ENCODE measurements at regions not wholly inside any gene's neighbourhood (a gene's known extent, or its start where the extent isn't known, plus 50 kb on each side); places are given as distances from the start of the nearest gene placed in this dataset.
"Not testable (repeated sequence)": the region's sequence is repeated elsewhere in the genome, so short reads cannot be mapped to it uniquely, and the experiment has no call there.

- DNase-seq (ENCODE audit: low spot score) = no peak
These were observed 469.8 kb upstream of the WWC1 start for GRCh38 chr5:167821669-167822068.

DNA sequence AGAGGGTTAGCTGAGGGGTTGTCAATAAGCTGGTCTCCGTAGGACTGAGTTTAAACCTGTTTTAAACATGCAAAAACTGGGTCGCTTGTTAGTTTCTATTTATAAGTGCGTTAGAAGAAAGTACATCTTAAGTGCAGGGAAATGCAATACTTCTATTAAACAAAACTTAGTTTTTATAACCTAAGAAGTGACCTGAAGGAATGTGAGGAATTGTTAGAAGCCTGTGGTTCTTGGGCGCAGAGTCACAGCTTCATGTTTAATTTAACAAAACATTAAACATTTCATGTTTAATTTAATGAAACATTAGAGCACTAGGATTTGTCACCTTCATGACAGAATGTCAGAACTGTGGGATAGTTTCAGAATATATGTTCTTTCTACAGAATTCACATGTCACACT is 469.2 kb upstream of the WWC1 start:
- DNase-seq (ENCODE audit: low spot score) = no peak

DNA sequence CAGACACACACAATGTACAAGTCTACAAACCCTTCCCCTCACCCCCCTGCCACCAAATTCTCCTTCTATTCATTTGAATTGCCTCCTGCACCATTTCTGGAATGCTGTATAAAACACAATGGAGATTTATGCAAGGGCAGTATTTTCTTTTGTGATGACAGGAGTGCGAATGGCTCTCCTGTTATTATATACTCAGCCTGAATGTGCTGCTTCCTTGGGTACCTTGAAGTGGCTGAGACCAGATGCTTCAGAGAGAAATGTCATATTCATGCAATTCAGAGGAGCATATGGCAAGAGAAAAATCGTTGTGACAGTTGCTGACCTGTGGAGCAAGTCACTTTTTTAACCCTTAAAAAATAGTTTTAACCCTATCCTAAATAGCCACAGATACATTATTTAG is 468.0 kb upstream of the WWC1 start:
- no peak for DNase-seq (ENCODE audit: low spot score)

DNA sequence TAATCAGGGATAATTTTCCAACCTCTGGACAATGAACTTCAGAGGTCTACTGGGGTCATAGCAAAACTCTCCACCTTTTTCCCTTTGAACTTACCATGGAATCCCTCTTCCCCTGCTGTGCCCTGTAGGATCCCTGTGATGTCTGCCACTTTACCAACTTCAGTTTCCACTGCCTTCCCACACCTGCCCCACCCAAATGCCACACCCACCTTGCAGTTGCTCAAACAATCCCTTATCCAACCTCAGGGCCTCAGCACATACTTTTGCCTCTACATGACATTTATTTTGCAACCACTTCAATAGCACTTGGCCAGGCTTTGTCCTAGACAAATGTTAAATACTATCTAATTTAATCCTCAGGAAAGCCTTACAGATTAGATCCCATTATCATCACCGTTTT is 463.7 kb upstream of the WWC1 start:
- DNase-seq (ENCODE audit: low spot score) = no peak

DNA sequence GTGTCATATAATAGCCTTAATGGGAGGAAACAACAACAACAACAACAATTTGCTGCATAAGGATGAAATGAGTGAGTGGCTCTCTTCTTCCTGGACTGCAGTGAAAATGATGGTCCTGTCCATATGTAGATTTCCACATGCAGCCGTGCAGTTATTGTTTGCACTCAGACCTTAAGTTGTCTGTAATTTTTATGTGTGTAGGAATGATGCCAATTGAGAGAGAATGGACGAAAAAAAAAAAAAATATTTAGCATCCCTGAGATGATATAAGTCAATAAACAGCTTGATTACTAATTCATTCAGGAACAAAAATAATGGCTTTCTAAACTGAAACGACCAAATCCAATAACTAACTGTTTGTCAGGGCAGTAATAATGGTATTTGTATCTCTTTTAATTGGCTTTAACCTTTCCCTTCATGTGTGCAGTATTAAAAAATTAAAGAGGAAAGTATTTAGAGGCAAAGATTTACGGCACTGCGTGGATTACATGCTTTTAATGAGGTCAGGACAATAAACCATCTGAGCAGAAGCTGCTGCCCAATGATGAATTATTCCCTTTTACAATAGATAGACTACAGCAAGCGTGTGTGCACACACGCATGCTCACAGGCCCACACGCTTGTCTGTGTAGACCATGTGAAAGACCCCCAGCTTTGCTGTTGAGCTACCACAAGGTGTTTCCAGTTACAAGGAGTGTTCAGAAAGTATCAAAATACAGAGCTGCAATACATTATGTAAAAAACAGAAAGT is 459.5 kb upstream of the WWC1 start:
- DNase-seq (ENCODE audit: low spot score) = no peak

GRCh38 chr5:167832609-167833008 is 458.8 kb upstream of the WWC1 start:
- DNase-seq (ENCODE audit: low spot score) = no peak

- no peak for DNase-seq (ENCODE audit: low spot score)
These were observed 458.0 kb upstream of the WWC1 start for GRCh38 chr5:167833456-167833855.

GRCh38 chr5:167835146-167835545 is 456.3 kb upstream of the WWC1 start:
- DNase-seq (ENCODE audit: low spot score) = no peak

GRCh38 chr5:167837127-167837526 is 454.3 kb upstream of the WWC1 start:
- no peak for DNase-seq (ENCODE audit: low spot score)

DNA sequence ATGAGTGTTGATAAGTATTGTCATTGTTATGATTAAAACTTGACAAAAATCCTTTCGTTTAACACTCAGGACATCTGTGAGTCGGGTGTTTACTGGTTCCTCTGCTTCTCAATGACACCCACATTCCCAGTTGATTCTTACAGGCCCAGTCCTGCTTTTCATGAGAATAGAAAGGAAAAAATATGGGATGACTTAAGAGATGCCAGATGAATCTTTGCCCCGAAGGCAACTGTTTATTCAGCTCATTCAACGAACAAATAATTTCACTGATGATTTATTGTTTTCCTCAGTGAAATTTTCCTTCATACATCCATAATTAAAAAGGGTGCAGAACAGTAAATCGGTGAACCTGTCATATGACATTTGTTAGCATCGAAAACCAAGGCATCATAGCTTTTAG is 452.4 kb upstream of the WWC1 start:
- DNase-seq (ENCODE audit: low spot score) = no peak

DNA sequence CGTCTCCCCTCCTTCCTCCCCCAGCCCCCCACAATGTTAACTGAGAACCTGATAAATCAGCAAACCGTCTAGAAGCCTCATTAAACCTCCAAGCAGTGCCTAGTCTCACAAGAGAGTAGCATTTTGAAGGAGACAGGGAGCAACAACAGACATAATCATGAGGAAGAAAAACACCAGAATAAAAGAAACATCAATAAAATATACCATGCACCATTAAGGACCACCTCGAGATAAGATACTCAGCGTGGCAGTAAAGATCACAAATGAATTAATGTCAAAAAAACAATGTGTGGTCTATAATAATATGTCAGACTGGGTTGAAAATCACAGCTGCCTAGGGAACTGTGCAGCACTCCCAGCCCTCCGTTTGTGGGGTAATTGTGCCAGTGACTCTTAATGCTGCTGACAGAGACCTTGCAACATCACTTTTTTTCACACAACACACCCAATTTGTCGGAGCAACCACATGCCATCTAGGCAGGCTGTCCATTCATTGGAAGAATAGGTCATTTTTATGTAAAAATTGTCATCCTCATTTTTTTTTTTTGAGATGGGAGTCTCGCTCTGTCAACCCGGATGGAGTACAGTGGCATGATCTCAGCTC is 450.8 kb upstream of the WWC1 start:
- no peak for DNase-seq (ENCODE audit: low spot score)

DNA sequence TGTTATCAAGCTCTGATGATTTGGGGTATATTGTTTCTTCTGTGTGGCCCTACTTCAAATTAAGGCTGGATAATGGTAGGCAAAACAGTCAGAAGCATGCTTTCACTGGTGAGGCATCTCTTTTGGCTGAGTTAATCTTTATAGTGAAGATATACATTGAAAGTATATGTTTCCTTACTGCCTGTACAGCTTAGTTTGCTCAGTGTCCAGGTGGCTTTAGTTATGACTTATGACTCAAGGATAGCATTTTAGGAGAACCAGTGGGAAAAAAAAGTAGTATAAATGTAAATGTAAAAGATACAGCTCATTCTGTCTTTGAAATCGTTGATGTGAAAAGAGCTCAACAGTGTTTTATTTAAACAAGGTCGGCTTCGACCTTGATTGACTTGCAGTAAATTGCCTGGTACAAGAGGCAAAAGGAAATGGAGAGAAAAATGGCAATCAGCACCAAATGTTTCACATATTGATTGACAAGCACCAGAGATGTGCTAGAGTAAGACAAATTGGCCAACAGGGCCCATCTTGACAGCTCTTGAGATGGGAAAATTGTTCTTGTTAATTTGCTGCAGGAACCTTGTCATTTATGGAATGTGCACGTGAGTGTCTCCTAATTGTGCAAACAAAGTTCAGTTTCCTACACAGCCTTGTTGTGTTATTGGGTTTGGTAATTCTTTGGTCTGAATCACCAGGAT is 447.4 kb upstream of the WWC1 start:
- DNase-seq (ENCODE audit: low spot score) = no peak

DNA sequence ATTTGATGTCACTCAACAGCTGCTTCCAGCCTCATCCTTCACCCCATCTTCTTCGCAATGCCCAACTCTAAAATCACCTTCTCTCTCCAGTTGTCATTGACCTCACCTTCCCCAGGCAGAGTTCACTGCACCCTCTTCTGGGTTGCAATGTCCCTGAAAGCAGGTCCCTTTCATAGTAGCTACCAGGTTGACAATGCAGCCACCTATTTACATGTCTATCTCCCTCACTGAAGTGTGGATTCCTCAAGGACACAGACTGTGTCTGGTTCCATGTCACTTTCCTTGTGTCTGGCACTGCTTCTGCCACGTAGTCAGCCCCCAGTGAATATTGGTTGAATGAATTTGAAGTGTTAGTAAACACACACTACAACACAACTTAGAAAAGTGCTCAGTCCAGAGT is 445.5 kb upstream of the WWC1 start:
- DNase-seq (ENCODE audit: low spot score) = no peak

- DNase-seq (ENCODE audit: low spot score) = no peak
These were observed 441.6 kb upstream of the WWC1 start for GRCh38 chr5:167849874-167850273.

DNA sequence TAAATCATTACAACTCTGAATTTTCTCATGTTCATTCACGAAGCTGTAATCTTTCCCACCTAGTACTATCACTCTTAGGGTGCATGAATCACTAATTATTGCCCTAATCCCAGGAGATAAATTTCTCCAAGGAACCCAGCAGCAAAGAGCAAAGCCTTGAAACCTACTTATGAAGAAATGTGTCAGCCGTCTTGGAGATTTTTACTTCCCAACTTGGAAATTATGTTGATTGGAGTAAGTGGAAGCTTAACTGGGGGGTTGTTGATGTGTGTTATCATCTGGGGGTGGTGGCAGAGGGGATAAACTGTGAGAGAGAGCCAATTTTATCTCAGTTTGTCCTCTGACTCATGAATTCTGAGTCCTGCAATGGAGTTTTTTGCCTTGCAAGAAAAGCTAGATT is 440.5 kb upstream of the WWC1 start:
- DNase-seq (ENCODE audit: low spot score) = no peak

DNA sequence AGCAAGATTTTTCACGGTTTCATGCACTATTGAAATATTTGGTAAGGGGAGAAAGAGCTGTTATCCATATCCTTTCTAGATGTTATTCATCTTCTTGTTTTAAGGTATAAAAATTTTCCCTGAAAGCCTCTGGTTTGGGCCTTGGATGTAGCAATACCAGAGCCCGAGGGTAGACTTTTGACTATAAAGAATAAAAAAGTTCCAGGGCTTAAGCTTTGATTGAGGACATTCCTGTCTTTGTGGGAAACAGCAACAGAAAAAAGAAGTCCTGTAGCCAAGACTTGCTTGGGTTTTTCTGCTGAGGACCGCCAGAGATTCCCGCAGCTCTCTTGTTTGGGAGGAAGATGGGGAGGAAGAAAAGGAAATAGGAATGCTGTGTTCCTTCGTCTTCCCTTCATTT is 440.0 kb upstream of the WWC1 start:
- no peak for DNase-seq (ENCODE audit: low spot score)

DNA sequence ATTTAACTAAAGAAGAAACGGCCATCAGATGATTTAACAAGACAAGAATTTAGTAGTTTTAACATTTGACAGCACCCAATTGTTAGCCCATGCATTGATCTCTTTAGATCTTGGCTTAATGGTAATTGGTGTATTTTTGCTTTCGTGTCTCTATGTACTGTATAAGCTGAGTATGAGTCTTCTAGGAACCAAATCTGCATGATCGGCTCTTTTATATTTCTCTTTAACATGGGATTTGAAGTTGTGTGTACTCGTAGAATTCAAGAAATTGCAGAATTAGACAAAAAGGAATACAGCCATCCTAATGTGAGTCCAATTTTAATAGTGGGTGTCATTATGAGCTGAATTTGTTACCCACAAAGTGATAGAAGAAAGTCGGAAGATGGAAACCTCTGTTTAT is 438.9 kb upstream of the WWC1 start:
- DNase-seq (ENCODE audit: low spot score) = no peak

DNA sequence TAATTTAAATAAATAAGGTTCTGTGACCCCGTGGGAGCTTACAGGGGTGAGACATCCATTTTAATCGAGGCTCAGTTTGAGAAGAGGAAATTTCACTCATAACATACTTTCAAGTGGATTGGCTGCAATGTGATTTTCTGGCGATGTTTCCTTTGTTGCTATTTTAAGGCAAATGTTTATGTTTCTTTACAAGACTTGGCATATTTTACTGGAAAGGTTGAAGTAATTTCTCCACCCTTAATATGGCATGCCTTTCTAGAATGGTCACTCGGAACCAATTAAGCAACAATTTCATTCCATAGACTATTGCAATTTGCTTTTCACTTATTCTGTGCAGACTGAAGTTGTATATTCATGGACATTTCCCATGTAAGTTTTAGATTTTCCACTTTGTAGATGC is 438.0 kb upstream of the WWC1 start:
- DNase-seq (ENCODE audit: low spot score) = no peak

GRCh38 chr5:167855818-167856217 is 435.6 kb upstream of the WWC1 start:
- DNase-seq (ENCODE audit: low spot score) = no peak

- no peak for DNase-seq (ENCODE audit: low spot score)
These were observed 434.1 kb upstream of the WWC1 start for GRCh38 chr5:167857321-167857720.

DNA sequence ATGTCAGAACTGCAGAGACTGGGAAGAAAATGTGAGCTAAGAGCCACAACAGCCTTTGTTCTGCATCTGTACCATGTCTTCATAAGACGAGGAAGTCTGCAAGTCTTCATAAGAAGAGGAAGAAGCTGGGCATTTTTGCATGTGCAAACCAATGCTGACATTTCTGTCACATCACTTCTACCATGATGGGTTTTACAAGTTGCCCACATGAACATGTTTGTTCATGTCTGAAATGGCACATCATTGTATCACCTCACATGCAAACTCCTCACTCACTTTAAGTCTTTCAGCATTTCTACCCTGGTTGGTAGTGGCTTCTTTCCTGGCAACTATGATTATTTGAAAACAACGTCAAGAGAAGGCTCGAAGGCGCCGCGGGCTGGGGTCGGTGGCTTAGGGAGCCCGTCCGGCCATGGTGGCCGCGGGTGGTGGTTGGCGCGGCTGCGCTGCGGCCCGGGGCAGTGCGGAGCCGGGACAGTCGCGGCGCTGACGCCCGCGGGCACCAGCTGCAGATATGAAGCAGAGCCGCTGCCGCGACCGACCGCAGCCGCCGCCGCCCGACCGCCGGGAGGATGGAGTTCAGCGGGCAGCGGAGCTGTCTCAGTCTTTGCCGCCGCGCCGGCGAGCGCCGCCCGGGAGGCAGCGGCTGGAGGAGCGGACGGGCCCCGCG is 433.1 kb upstream of the WWC1 start:
- not testable (repeated sequence) for DNase-seq (ENCODE audit: low spot score)

DNA sequence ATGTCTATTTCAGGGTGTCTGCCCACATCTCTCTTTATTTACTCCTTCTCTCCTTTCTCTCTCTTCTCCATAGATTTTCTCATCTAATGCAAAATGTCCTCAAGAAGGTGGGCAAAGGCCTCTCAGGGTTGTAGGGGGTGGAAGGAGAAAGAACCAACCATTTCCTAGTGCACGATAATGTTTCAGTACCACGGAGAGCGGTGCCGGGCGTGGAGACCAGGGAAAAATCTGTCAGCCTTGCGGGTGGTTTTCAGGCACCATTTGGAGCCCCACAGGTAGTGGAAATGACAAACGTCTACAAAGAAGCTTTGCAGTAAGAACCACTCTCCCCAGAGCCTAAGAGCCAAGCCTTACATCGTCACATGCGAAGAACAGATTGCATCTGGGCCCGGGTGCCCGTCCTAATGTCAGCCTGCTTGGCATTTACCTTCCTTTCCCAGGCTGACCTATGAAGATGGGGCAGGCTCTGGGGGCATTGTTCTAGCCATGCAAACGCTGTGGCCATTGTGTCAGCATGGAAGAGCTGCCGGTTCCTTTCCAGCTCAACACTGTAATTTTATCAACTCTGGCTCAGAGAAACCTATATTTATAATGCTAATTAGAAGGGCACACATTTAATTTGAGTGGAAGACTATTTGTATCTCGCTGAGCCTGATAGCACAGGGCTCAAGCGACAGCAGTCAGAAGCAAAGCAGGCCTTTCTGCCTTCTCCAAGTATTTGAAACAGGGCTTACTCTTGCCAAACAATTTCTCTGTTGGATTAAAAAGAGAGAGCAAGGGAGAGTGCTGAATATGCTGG is 430.1 kb upstream of the WWC1 start:
- no peak for DNase-seq (ENCODE audit: low spot score)
